GOT3 (cell line): ENCODE measurements at regions not wholly inside any gene's neighbourhood (a gene's known extent, or its start where the extent isn't known, plus 50 kb on each side); places are given as distances from the start of the nearest gene placed in this dataset.
"Not testable (repeated sequence)": the region's sequence is repeated elsewhere in the genome, so short reads cannot be mapped to it uniquely, and the experiment has no call there.

Experiments
- DNase-seq: peaks from one replicate; lab custom pipeline; 2025; ENCODE audit warnings: mixed read lengths; lab: John Stamatoyannopoulos, UW

- DNase-seq = no peak
These were observed 337.6 kb upstream of the CHRM2 start for GRCh38 chr7:136530831-136531230.

DNA sequence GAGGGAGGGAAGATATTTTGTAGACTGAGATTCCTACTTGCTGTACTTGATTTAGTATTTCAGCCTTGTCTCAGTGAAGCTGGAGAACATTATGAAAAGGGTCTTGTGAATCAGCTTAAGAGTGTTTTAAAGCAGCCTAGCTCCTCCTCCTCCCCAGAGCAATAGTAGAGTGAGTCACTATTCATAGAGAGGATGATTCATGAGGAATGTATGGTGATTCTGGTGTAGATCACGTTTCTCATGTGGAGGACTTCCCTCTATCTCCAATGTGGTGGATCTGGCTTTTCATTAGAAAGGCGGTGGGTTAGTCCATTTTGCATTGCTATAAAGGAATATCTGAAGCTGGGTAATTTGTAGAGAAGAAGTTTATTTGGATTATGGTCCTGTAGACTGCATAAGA lies 340.1 kb upstream of the CHRM2 start:
- no peak for DNase-seq

DNA sequence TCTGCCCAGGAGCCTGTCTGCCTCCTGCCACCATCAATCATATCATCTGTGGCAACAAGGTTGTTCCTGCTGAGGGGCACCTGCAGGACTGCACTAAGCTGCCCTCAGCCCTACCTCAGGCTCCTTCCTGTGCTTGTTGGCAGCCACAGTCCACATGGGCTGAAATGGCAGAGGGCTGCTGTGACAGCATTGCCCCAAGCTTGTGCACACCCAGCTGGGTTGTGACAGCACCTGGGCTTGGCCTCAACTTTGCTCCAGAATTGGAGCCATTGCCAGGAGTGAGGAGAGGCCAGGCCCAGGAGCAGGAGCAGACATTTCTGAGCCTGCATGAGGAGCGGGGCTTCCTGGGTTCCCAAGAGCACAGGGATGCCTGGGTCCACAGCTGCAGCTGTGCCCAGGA lies 340.9 kb upstream of the CHRM2 start:
- DNase-seq = no peak

- no peak for DNase-seq
These were observed 341.9 kb upstream of the CHRM2 start for GRCh38 chr7:136526408-136527105.

DNA sequence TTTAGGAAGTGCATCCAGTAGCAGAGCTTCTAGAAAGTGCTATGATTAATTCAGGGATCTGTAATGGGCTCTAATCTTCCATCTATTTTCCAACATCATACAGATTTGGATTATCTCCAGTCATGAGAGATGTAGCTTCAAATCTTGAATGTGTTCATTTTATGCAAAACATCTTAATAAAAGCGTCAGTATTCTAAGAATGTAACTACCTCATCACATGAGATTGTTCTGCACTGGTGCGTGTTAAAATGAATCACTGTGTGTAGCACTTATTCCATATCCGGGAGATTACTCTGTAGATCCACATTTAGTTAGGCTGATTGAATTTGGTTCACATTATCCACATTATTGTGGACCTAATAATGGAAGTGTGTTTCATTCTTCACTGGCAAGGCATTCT lies 344.9 kb upstream of the CHRM2 start:
- no peak for DNase-seq

GRCh38 chr7:136517971-136518370 lies 350.5 kb upstream of the CHRM2 start:
- no peak for DNase-seq

- no peak for DNase-seq
These were observed 353.7 kb upstream of the CHRM2 start for GRCh38 chr7:136514776-136515175.

DNA sequence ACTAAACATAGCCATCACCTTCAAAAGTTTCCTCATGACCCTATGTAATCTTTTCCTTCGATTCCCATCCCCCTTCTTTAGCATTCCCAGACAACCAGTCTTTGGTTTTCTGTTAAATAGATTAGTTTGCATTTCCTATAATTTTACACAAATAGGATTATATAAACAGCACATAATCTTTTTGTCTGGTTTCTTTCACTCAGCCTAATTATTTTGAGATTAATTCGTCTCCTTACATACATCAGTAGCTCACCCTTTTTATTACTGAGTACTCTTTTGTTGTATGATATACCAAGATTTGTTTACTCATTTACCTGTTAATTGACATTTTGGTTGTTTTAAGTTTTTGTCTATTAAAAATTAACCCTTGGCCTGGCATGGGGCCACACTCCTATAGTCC lies 354.7 kb upstream of the CHRM2 start:
- no peak for DNase-seq

DNA sequence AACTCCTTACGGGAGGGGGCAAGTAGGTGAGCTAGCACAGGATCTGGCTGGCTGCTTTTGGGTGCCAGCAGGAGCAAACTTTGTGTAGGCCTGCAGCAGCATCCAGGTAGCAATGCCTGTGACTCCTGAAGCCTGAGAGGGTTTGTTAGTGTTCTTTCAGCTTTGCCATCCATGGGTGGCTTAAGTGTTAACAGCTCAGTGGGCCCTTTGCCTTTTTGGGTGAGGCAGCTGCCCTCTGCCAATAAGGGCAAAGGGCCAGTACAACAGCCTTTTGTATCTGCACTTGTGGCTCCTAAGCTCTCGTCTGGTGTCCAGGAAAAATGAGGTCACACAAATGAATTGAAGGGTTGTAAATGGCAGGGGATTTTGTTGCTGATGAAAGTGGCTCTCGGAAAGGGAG lies 359.0 kb upstream of the CHRM2 start:
- no peak for DNase-seq

- DNase-seq = no peak
These were observed 366.3 kb upstream of the CHRM2 start for GRCh38 chr7:136502162-136502561.

- no peak for DNase-seq
These were observed 367.3 kb upstream of the CHRM2 start for GRCh38 chr7:136501151-136501550.

DNA sequence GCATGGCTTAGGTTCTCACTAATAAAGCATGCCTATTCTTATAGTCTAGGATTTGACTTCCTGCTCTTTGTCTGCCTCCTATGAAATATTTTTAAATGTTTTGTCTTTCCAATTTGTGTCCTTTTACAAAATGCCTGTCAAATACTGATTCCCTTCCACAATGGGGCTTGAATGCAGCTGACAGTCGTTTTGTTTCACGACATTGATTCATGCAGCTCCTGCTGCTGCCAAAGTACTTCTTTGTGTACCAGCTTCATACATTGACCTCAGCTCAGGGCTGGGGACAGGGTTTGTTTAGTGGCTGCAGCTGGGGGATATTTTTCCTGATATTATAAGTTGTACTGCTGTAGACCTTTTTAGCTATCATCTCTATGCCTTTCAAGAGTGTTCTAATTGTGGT lies 371.9 kb upstream of the CHRM2 start:
- DNase-seq = no peak

GRCh38 chr7:136495081-136495480 lies 373.4 kb upstream of the CHRM2 start:
- no peak for DNase-seq

GRCh38 chr7:136492366-136492765 lies 376.1 kb upstream of the CHRM2 start:
- DNase-seq = no peak

DNA sequence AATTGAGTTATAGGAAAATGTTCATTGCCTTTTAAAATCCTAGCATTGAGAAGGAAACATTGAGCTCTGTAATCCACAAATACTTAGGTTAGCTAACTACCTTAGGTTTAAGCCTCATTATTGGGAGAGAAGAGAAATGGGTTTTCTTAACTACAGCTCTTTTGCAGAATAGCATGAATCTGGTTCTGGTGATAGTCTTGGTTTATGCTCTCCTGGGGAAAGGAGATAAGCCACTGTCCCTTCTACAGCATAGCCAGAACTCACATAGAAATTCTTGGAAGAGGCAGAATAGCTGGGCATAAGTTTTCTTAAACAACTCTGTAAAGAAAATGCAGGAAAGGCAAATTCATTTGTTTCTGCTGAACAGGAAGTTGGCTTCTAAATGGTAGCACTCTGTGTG lies 378.6 kb upstream of the CHRM2 start:
- no peak for DNase-seq

GRCh38 chr7:136480901-136481300 lies 387.6 kb upstream of the CHRM2 start:
- no peak for DNase-seq

- DNase-seq = no peak
These were observed 388.5 kb upstream of the CHRM2 start for GRCh38 chr7:136479922-136480321.

DNA sequence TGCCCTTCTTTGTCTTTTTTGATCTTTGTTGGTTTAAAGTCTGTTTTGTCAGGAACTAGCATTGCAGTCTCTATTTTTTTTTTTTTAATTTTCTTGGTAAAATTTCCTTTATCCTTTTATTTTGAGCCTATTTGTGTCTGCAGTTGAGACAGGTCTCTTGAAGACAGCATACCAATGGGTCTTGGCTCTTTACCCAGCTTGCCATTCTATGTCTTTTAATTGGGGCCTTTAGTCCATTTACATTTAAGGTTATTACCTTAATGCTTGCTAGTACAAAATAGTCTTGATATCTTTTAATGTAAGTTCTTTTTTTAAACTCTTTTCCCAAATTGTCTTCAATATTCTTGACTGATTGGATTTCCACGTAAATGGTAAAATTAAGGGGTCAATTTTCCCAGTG lies 398.3 kb upstream of the CHRM2 start:
- DNase-seq = no peak

DNA sequence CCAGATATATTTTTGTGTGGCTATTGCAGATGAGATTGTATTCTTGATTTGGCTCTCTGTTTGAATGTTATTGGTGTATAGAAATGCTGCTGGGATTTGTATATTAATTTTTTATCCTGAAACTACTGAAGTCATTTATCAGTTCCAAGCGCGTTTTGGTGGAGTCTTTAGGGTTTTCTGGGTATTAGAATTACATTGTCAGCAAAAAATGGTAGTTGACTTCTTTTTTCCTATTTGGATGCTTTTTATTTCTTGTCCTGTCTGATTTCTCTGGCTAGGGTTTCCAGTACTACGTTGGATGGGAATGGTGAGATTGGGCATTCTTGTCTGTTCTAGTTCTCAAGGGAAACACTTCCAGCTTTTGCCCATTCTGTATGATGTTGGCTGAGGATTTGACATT lies 415.5 kb upstream of the CHRM2 start:
- DNase-seq = no peak

DNA sequence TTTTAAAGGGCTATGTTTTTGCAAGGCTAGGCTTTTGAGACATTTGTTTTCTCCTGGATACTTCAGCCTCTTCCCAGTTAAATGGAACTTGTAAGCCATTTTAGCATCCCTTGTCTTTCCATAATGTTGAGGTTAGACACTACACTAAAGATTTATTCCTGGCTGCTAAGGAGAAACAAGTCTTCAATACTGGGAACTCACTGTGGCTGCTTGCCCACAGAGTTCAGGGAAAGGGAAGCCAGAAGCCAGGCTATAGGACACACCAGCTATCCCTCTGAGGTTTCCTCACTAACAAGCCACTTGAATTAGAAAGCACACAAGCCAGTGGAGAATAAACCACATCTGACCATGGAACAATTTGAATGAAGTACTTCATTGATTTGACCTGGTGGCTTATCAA lies 421.7 kb upstream of the CHRM2 start:
- no peak for DNase-seq

DNA sequence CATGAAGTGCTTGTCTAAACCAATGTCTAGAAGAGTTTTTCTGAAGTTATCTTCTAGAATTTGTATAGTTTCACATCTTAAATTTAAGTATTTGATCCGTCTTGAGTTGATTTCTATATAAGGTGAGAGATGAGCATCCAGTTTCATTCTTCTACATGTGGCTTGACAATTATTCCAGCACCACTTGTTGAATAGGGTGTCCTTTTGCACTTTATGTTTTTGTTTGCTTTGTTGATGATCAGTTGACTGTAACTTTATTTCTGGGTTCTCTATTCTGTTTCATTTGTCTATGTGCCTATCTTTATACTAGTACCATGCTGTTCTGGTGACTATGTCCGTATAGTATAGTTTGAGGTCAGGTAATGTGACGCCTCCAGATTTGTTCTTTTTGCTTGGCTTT lies 426.6 kb upstream of the CHRM2 start:
- no peak for DNase-seq

DNA sequence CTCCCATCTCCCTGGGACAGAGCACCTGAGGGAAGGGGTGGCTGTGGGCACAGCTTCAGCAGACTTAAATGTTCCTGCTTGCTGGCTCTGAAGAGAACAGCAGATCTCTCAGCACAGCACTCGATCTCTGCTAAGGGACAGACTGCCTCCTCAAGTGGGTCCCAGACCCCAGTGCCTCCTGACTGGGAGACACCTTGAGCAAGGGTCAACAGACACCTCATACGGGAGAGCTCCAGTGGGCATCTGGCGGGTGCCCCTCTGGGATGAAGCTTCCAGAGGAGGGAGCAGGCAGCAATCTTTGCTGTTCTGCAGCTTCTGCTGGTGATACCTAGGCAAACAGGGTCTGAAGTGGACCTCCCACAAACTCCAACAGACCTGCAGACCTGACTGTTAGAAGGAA lies 436.7 kb upstream of the CHRM2 start:
- not testable (repeated sequence) for DNase-seq

DNA sequence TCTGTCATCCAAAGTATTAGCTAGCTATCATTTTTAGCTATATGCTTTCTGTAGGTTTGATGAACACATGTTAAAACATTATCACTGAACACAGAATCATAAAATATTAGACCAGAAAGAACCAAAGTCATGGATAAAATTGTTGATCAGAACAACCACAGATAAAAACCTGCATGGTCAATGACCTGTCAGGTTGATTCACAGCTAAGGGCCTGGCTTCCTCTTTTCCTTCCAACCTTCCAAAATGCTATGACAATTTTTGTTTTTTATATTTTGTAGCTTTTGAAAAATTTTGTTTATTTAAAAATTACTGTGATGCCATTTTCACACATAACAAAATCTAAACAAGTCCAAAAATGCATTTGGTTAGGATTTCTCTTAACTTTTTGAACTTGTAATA lies 444.4 kb upstream of the CHRM2 start:
- DNase-seq = no peak

DNA sequence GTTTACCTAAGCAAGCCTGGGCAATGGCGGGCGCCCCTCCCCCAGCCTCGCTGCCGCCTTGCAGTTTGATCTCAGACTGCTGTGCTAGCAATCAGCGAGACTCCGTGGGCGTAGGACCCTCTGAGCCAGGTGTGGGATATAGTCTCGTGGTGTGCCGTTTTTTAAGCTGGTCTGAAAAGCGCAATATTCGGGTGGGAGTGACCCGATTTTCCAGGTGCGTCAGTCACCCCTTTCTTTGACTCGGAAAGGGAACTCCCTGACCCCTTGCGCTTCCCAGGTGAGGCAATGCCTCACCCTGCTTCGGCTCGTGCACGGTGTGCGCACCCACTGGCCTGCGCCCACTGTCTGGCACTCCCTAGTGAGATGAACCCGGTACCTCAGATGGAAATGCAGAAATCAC lies 442.6 kb upstream of the MTPN start:
- not testable (repeated sequence) for DNase-seq

DNA sequence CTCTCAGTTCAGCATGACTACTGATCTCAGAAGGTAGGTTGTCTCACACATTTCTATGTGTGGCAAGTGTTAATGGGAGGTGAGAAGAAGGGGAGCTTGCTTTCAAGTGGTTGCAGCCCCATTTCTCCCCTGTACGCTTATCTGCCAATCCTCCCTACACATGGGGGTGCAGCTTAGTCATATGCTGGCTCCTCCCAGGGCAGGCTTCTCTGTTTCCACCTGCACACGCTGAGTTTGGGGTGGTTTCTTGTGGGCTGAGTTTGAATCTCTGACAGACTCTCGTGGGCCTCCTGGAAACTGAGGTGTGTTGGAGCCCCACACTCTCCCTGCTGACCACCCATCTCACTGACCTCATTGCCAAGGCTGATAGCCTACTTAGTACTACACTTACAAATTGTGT lies 435.8 kb upstream of the MTPN start:
- DNase-seq = no peak
